AG20443 (cell line): ENCODE measurements at regions not wholly inside any gene's neighbourhood (a gene's known extent, or its start where the extent isn't known, plus 50 kb on each side); places are given as distances from the start of the nearest gene placed in this dataset.
A peak's percentile ranks its signal among the peaks of the same experiment; 100 is the strongest.

Source experiments
- DNase-seq: peaks from one replicate; pipeline ENCODE4 v3.0.0; 2012; ENCODE audit warnings: low spot score, mixed read lengths

GRCh38 chr4:175441256-175441655 is 370.8 kb downstream of the GPM6A start:
- no peak for DNase-seq

GRCh38 chr4:175443547-175443946 is 368.5 kb downstream of the GPM6A start:
- DNase-seq, result no peak

- DNase-seq, result no peak
Measured at GRCh38 chr4:175444512-175444911, 367.6 kb downstream of the GPM6A start.

DNA sequence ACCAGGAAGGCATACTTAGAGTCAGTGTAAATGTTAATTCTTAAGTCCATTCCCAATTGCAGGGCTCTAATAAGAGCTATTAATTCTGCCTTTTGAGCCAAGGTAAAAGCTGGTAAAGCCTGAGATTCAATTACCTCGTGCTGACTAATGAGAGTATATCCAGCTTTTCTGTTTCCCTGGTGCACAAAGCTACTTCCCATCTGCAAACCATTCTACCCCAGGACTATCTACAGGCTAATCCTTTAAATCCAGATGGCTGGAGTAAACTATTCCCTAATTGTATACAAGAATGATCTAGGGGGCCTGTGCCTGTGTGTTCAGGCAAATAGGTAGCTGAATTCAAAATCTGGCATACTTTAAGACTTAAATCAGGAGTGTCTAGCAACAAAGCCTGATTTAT is 365.0 kb downstream of the GPM6A start:
- DNase-seq, result no peak

DNA sequence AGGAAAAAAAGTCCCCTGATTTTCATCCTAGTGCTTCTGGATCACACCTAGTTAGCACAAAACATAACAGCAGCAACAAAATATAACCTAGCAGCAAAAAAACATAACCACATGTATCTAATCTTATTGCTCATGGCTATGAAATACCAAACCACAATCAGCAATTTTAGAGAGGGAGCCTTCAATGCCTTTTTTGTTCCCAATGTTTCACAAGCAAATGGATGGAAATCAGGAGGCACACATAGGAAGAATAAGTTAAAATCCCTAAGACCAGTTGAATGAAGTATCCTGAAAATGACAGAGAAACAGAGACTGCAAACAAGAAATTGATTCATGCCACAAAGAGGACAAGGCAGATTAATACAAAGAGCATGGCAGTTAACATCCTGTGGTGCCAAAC is 361.6 kb downstream of the GPM6A start:
- DNase-seq, result no peak

- no peak for DNase-seq
Measured at GRCh38 chr4:175451238-175451965, 360.7 kb downstream of the GPM6A start.

DNA sequence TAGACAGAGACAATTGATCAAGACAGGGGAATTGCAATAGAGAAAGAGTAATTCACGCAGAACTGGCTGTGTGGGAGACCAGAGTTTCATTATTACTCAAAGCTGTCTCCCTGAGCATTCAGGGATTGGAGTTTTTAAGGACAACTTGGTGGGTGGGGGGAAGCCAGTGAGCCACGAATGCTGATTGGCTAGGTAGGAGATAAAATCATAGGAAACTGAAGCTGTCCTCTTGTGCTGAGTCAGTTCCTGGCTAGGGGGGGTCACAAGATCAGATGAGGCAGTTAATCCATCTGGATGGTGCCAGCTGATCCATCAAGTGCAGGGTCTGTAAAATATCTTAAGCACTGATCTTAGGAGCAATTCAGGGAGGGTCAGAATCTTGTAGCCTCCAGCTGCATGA is 358.6 kb downstream of the GPM6A start:
- no peak for DNase-seq

GRCh38 chr4:175456131-175456530 is 355.9 kb downstream of the GPM6A start:
- no peak for DNase-seq

GRCh38 chr4:175457956-175458355 is 354.1 kb downstream of the GPM6A start:
- no peak for DNase-seq

- no peak for DNase-seq
Measured at GRCh38 chr4:175459571-175459970, 352.5 kb downstream of the GPM6A start.

- no peak for DNase-seq
Measured at GRCh38 chr4:175460414-175460813, 351.6 kb downstream of the GPM6A start.

GRCh38 chr4:175469514-175469913 is 342.6 kb downstream of the GPM6A start:
- DNase-seq, result no peak

DNA sequence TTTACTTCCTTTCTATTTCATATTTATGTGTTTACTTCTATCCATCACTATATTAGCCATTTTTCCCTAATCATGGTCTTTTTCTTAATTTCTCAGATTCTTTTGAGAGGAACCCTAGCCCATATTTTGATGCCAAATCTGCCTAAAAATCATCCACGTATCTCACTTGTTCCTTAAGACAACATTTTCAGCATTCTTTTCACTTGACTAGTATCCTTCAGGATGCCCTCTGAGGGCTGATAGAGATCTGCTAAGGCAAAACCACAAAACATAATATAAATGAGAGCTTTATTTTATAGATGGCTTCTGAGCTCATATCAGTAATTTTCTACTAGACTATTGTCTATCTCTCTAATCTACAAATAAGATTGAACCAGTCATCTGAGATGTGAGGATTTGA is 341.9 kb downstream of the GPM6A start:
- DNase-seq, result peak; percentile 9

DNA sequence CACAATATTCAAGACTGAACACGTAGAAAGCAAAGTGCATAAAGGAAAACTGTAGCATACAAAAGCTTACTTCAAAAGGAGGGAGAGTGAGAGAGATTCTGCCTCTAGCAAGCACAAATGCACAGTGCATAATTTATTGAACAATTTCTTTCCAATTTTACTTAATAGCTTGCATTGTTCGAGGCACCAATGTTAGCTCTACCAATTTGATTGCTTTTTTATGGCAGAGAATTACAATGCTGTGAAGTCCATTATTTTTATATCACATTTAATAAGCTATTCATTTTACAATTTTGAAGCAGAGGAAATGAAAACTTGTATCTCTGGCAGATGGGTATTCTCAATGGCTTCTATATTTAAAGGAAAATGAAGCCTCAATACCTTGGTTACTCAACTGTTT is 331.7 kb downstream of the GPM6A start:
- no peak for DNase-seq

- no peak for DNase-seq
Measured at GRCh38 chr4:175499735-175500352, 312.2 kb downstream of the GPM6A start.

GRCh38 chr4:175504318-175504717 is 307.7 kb downstream of the GPM6A start:
- DNase-seq, result peak; percentile 22

DNA sequence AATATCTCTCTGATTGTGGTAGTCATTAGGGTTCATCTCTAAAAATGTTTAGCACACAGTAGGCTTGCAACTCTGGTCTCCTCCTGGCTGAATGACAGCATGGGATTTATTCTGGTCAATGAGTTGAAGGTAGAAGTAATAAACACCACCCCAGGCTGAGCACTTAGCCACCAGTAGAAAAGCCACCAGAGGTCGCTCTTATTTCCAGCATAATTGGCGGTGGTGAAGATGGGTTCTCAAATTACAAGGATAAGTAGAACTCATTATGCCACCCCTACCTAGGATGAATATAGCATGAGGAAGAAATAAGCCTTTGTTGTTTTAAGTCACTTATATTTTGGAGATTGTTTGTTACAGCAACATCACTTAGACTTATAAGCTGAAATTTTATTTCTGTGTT is 302.7 kb downstream of the GPM6A start:
- DNase-seq, result no peak

DNA sequence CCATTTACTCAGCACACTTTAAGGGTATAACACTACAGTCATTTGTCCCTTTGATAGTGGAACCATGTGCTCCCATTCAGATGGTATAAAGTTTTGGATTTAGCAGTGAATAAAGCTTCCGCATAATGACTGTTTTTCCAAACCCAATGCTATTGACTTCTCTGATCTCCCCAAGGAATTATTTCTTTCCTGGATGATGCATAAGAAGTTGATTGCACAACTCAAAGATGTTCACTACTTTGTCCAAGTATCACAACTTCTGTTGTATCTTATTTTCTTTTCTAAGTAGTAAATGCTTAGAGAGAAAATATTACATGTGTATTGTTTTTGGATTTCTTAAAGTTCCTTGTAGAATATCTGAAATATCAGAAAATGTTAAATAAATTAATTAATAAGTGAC is 300.2 kb downstream of the GPM6A start:
- DNase-seq, result no peak

DNA sequence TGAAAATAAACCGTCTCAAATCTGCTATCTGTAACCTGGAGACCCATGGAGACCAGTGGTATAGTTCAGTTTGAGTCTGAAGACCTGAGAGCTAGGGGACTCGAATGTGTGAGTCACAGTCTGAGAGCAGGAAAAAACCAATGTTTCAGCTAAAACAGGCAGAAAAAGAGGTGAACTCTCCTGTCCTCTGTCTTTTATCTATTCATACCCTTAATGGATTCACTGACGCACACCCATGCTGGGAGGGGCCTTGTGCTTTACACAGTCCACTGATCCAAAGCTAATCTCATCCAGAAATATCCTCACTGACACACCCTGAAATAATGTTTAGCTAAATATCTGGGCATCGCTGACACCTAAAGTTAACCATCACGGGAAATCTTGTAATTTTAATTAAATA is 297.9 kb downstream of the GPM6A start:
- DNase-seq, result no peak

DNA sequence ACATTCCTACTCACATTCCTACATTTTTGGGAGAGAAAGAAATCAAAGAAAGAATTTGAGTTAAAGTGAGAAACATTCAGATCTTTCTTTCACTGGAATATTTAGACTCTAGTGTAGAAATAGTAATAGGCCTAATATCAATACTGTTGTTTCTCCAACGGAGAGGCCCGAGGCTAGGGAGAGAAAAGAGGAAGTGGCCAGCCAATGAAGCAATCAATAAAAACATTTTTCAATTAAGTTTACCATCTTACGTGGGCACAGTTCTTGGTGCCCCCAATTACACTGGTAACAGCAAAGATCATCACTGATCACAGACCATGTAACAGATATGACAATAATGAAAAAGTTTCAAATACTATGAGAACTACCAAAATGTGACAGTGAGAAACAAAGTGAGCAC is 281.4 kb downstream of the GPM6A start:
- DNase-seq, result no peak

DNA sequence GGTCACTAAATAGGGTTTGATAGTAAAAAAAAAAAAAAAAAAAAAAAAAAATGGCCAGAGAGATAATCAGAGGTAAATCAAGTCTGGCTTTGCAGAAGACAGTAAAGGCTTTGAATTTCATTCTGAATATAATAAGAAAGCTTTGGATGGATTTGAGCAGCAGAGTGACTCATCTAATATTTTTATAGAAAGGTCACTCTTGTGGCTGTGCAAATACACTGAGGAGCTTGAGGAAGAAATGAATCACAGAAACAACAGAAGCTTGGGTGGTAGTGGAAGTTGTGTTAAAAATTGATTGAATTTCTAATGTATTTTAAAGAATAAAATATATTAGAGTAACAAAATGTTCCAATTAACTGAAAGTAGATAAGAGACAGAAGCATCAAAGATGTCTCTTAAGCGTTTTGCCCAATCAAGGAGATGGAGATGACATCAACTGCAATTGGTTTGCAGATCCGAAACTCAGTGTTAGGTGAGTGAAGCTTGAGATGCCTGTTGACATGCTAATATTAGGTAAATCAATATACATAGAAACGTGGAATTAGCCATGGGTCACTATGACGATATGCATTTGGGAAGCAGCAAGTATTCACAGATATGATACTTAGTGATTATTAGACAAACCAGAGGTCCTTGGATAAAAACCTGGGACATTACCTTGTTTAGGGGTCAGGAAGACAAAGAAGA is 280.5 kb downstream of the GPM6A start:
- peak; percentile 59 for DNase-seq

DNA sequence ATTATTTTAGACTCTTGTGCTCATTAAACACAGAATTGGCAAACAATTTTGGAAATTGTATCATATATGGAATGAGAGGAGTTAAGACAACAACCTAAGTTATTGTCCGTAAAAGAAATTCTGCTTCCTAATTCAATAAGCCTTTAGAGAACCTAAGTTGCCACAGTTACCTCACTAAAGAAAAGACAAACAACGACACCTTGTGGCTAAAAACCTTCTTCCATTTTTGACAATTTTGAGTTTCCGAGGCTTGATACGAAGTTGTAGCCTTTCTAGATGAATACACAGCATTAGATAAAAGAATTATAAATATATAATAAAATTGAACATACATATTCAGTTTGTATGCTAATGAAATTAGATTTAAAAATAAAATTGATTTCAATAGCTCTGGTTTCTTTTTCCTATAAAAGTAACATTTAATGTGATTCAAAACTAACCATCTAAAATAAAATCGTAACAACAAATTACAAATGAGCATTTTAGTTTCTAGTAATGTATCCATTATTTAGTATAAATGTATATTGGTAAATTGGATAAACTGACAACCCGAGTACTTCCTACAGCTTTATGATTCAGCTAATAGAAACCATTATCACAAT is 275.1 kb downstream of the GPM6A start:
- DNase-seq, result peak; percentile 42

DNA sequence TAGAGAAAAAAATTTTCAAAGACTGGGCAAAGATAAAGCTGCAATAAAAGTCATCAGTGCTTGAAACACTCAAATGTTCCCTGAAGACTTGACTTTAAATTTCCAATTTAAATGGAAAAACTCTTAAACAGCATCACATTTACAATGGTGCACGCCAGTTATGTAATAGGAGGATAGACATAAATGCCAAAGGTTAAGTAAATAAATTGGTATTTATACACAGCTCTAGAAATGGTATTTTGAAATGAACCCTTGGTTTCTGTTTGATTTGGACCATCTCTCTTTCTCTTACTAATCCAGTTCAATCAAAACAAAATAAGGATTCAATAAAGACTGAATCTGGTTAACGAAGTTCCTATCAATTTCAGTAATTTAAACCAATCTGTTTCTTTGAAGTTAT is 272.6 kb downstream of the GPM6A start:
- no peak for DNase-seq
